PC-3 (cell line): ENCODE measurements at regions not wholly inside any gene's neighbourhood (a gene's known extent, or its start where the extent isn't known, plus 50 kb on each side); places are given as distances from the start of the nearest gene placed in this dataset.
A peak's percentile ranks its signal among the peaks of the same experiment; 100 is the strongest.

Experiments used
- ATAC-seq: fragments of 200-7000 bp; cut with Tn5 transposase; 2 replicates; pipeline ENCODE4 v1.9.1; 2020; ENCODE audit warnings: mild to moderate bottlenecking, moderate library complexity
- BruUV-seq: library from RNA; stranded (reverse); fragments of 400-500 nt; replicated peaks from 2 replicates; lab custom pipeline; 2021; lab: Mats Ljungman, UMichigan
- CTCF ChIA-PET: fragments of 300-600 bp; sonication (Branson Sonifier 250); formaldehyde crosslinking; loops from one replicate; lab custom pipeline; 2022; ENCODE audit warnings: antibody characterized with exemption; lab: Charles Lee
- POLR2A ChIA-PET: fragments of 300-600 bp; sonication (Branson Sonifier 250); formaldehyde crosslinking; loops from one replicate; lab custom pipeline; 2022; ENCODE audit warnings: antibody characterized with exemption; ENCODE audit not compliant: unreplicated experiment; lab: Charles Lee
- DNase-seq: peaks from one replicate; pipeline ENCODE4 v3.0.0-alpha.2; 2015
- H2AFZ ChIP-seq: fragments of 300-600 bp; sonication (generic); 2 replicates; pipeline ENCODE4 v1.6.0; 2016; ENCODE audit warnings: antibody characterized with exemption, low read length
- H3F3A ChIP-seq: fragments of 300-600 bp; sonication (generic); one replicate; pipeline ENCODE4 v1.6.0; 2017; ENCODE audit warnings: antibody characterized with exemption, low read length, control low read depth, mild to moderate bottlenecking; ENCODE audit not compliant: unreplicated experiment
- H3K27ac ChIP-seq: fragments of 300-600 bp; sonication (generic); 2 replicates; pipeline ENCODE4 v1.5.1; 2016; ENCODE audit warnings: mild to moderate bottlenecking, low read length
- H3K27me3 ChIP-seq: fragments of 300-600 bp; sonication (generic); 2 replicates; pipeline ENCODE4 v1.6.1; 2016; ENCODE audit warnings: low read length, mixed read lengths
- H3K36me3 ChIP-seq: fragments of 300-600 bp; sonication (generic); 2 replicates; pipeline ENCODE4 v1.6.1; 2016; ENCODE audit warnings: low read depth, mixed run types, low read length, mixed read lengths
- H3K4me1 ChIP-seq: fragments of 300-600 bp; sonication (generic); 2 replicates; pipeline ENCODE4 v1.5.1; 2016; ENCODE audit warnings: low read length; ENCODE audit not compliant: insufficient read depth
- H3K4me2 ChIP-seq: fragments of 300-600 bp; sonication (generic); 2 replicates; pipeline ENCODE4 v1.6.0; 2016; ENCODE audit warnings: low read length
- H3K4me3 ChIP-seq: fragments of 300-600 bp; sonication (generic); 2 replicates; pipeline ENCODE4 v1.5.1; 2016; ENCODE audit warnings: mild to moderate bottlenecking, low read length, mixed read lengths
- H3K79me2 ChIP-seq: fragments of 300-600 bp; sonication (generic); 2 replicates; pipeline ENCODE4 v1.6.1; 2017; ENCODE audit warnings: low read length, mixed read lengths
- H3K9ac ChIP-seq: fragments of 300-600 bp; sonication (generic); 2 replicates; pipeline ENCODE4 v1.6.0; 2016; ENCODE audit warnings: mild to moderate bottlenecking, low read length
- H3K9me2 ChIP-seq: fragments of 300-600 bp; sonication (generic); replicated peaks from 2 replicates; pipeline ENCODE4 v1.6.1; 2016; ENCODE audit warnings: mixed run types, low read length, mixed read lengths
- H3K9me3 ChIP-seq: fragments of 300-600 bp; sonication (generic); 2 replicates; pipeline ENCODE4 v1.6.1; 2016; ENCODE audit warnings: low read length, mixed read lengths
- H4K20me1 ChIP-seq: fragments of 300-600 bp; sonication (generic); 2 replicates; pipeline ENCODE4 v1.6.1; 2016; ENCODE audit warnings: low read length, mixed read lengths
- EZH2 ChIP-seq: fragments of 300-600 bp; sonication (generic); IDR thresholded peaks from one replicate; pipeline ENCODE4 v1.6.1; 2017; ENCODE audit warnings: antibody characterized with exemption, mild to moderate bottlenecking, low read length; ENCODE audit not compliant: unreplicated experiment
- EZH2phosphoT487 ChIP-seq: fragments of 300-600 bp; sonication (generic); IDR thresholded peaks from 2 replicates; pipeline ENCODE4 v1.6.1; 2018; ENCODE audit warnings: mild to moderate bottlenecking, antibody characterized with exemption, low read length, borderline replicate concordance
- intact Hi-C: fragments of 100-400 bp; cut with micrococcal nuclease; formaldehyde crosslinking; loops from 2 replicates; pipeline ENCODE4 v1.9.0; 2023
- TF ChIP-seq, protein P1 (sequence below): fragments of 300-600 bp; sonication (generic); conservative IDR thresholded peaks from 2 replicates; pipeline ENCODE4 v1.5.1; 2017; ENCODE audit warnings: antibody characterized with exemption, low read depth, mild to moderate bottlenecking, low read length

DNA sequence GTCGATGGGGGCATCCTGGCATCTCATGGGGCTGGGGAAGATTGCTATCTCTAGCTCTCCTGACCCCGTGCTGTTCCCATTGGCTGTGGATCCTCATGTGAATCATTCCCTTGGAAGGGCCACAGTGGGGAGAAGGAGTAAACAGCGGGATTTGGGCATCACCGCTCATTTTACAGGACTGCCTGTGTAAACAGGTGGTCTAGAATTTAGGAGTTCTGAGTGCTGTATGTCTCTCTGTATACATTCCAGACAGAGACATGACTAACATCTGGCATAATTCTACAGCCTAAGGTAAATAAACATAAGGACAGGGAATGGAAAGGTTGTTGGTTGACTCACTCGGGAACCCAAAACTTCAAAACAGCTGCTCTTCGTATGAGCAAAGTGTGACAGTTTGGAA, 92.7 kb downstream of the COPS8 start:
- Histone ChIP-seq H4K20me1 (no peaks in the 10 kb centered on the region), H3K4me2 (peak overlapping the region; percentile 54), H3K27ac (peak overlapping the region; percentile 67), H3K79me2 (no peaks in the 10 kb centered on the region), H3K4me1 (peaks cover 30% of the 10 kb centered on the region), H3K9ac (no peak overlapping the region), H3K4me3 (no peak overlapping the region), H3K36me3 (no peaks in the 10 kb centered on the region), H3K9me3 (no peaks in the 10 kb centered on the region), H2AFZ (no peak overlapping the region), H3K9me2 (no peaks in the 10 kb centered on the region), H3K27me3 (no peaks in the 10 kb centered on the region), H3F3A (no peaks in the 10 kb centered on the region)
- TF ChIP-seq EZH2, result no peak
- ChIA-PET POLR2A (no interaction called here), CTCF (no interaction called here)
- intact Hi-C loops, result loop anchor here (2.0 to 10.0 kb wide), 3 partner anchors 46 to 116 kb away; no protein-coding TSS in a partner anchor
- BruUV-seq, result no TSS peak
- DNase-seq, result peak; percentile 94
- ATAC-seq, result peak; percentile 98

DNA sequence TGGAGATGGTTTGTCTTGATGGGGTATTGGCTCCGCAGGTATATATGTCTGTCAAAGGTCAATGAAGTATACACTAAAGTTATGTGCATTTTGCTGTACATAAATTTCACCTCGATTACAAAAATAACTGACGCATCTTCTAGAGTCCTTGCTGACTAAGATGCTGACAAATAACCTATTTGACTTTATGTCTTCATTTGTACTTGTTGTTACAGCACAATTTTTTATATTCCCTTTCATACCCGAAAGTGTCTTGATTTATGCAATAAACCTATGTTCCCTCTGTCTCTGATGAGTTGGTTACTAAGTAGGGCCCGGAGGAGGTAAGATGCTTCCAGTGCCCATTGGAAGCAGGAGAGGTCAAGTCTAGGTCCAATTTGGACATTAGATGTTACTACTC, 93.5 kb downstream of the COPS8 start:
- no peaks in the 10 kb centered on the region for H3K27me3 ChIP-seq
- ATAC-seq, result no peak
- peak overlapping the region; percentile 48 for H3K27ac ChIP-seq
- H4K20me1 ChIP-seq, result no peaks in the 10 kb centered on the region
- no peak overlapping the region for H2AFZ ChIP-seq
- peaks cover 36% of the 10 kb centered on the region for H3K4me1 ChIP-seq
- CTCF ChIA-PET, result no interaction called here
- TF ChIP-seq EZH2 (no peak), EZH2phosphoT487 (no peak)
- TF ChIP-seq, protein P1, sequence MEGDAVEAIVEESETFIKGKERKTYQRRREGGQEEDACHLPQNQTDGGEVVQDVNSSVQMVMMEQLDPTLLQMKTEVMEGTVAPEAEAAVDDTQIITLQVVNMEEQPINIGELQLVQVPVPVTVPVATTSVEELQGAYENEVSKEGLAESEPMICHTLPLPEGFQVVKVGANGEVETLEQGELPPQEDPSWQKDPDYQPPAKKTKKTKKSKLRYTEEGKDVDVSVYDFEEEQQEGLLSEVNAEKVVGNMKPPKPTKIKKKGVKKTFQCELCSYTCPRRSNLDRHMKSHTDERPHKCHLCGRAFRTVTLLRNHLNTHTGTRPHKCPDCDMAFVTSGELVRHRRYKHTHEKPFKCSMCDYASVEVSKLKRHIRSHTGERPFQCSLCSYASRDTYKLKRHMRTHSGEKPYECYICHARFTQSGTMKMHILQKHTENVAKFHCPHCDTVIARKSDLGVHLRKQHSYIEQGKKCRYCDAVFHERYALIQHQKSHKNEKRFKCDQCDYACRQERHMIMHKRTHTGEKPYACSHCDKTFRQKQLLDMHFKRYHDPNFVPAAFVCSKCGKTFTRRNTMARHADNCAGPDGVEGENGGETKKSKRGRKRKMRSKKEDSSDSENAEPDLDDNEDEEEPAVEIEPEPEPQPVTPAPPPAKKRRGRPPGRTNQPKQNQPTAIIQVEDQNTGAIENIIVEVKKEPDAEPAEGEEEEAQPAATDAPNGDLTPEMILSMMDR, result no peak
- intact Hi-C loops, result loop anchor here (2.0 to 10.0 kb wide), 3 partner anchors 46 to 116 kb away; no protein-coding TSS in a partner anchor
- POLR2A ChIA-PET, result no interaction called here
- peak overlapping the region; percentile 54 for H3K4me2 ChIP-seq
- no peak for DNase-seq
- H3K9me2 ChIP-seq, result no peaks in the 10 kb centered on the region
- no TSS peak for BruUV-seq
- H3K9ac ChIP-seq, result no peak overlapping the region
- H3F3A ChIP-seq, result no peaks in the 10 kb centered on the region
- H3K9me3 ChIP-seq, result no peaks in the 10 kb centered on the region
- no peak overlapping the region for H3K4me3 ChIP-seq
- H3K36me3 ChIP-seq, result no peaks in the 10 kb centered on the region
- H3K79me2 ChIP-seq, result no peaks in the 10 kb centered on the region

DNA sequence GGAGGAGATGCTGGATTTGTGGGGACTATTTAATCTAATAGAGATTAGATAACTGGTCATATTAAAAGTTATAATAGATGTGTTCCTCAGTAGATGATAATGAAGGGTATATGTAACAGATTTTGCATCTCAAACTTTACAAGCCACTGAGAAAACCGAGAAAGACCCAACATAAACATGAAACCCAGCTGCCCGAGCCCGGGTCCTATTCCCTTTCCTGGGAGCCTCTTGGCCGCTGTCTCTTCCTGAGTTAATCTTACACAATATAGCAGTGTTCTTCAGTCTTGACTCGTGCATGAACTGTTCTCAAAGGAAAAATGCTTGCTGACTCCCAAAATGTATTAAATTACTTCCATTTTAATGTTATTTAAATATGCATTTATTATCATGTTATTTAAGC, 94.5 kb downstream of the COPS8 start:
- ChIA-PET POLR2A (no interaction called here), CTCF (no interaction called here)
- Histone ChIP-seq H3K27me3 (no peaks in the 10 kb centered on the region), H3K4me3 (no peak overlapping the region), H3K4me1 (peaks cover 45% of the 10 kb centered on the region), H2AFZ (no peak overlapping the region), H3K9ac (no peak overlapping the region), H3K9me3 (no peaks in the 10 kb centered on the region), H3K79me2 (no peaks in the 10 kb centered on the region), H4K20me1 (no peaks in the 10 kb centered on the region), H3F3A (no peaks in the 10 kb centered on the region), H3K27ac (no peak overlapping the region), H3K9me2 (no peaks in the 10 kb centered on the region), H3K4me2 (no peak overlapping the region), H3K36me3 (no peaks in the 10 kb centered on the region)
- TF ChIP-seq, protein P1, result no peak
- TF ChIP-seq EZH2phosphoT487 (no peak), EZH2 (no peak)
- ATAC-seq (no peak), DNase-seq (no peak)
- intact Hi-C loops, result no loop called here
- BruUV-seq, result no TSS peak
